Dermis blood vessel endothelial cell (primary cell): ENCODE measurements at regions not wholly inside any gene's neighbourhood (a gene's known extent, or its start where the extent isn't known, plus 50 kb on each side); places are given as distances from the start of the nearest gene placed in this dataset.
"Not testable (repeated sequence)": the region's sequence is repeated elsewhere in the genome, so short reads cannot be mapped to it uniquely, and the experiment has no call there.

Source experiments
- DNase-seq: peaks from one replicate; pipeline ENCODE4 v3.0.0; 2010

DNA sequence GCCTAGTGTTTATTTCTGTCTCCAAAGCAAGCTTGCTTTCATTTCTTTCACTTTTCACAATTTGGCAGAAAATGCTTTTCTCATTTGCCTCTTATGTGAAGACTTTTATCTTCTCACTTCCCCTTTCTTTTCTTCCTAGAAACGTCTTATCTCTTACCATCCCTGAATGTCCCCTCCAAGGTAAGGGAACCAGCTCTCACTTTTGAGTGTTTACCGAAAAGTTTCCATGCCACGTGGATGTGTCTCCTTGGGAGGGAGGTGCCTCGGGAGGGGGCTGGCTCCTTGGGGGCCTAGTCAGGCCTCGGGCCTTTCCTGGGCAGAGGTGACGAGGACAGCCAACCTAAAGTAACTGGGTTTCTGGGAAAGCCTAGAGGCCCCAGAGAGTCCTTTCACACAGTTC, 127.4 kb downstream of the CD24 start:
- DNase-seq = no peak

DNA sequence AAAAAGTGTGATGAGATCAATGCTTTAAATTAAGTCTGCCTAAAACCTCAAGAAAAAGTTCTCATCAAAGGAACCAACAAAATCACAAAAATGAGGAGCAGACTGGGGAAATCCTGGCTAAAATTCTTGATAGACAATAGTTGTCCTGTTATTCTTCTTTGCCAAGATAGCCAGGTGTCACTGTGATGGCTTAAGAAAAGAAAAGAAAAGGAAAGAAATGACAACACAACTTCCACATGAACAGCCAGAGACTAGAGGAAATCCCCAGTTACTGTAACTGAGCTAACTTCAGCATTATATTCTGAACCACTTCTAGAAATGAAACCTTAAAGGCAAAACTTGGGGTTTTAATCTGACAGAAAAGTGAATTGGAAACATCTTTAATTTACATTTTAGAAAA, 129.6 kb downstream of the CD24 start:
- DNase-seq = no peak

DNA sequence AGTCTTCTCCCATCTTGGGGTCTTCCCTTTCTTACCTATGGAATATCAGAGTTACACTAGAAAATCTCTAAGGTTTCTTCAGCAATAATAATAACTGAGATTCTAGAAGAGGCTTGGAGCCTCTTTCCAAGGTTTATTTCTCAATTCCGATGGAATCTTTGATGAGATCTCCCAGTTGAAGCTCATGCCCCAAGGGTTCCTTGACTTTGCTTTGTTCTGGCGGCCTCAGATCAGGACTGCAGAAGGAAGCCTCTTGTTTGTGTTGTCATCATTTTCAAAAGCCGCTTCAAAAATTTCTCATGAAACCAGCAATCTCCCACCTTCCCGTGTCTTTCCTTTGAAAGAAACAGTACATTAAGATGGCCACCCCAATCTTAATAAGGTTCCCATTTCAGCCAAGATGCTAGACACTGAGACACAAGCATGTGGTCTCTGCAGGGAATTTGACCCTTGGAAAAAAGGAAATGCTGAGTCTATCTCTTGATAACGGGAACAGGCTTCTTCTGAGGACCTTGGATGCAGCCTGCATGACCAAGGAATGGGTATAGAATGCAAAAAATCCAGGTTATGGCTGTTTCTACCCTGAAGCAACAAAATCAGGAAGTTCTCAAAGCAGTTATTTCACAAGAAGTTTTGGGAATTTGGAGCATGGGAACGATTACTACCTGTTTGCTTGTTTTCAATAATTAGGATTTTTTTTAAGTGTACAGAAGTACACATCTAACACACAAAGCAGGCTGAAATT, 141.6 kb downstream of the CD24 start:
- DNase-seq = no peak

DNA sequence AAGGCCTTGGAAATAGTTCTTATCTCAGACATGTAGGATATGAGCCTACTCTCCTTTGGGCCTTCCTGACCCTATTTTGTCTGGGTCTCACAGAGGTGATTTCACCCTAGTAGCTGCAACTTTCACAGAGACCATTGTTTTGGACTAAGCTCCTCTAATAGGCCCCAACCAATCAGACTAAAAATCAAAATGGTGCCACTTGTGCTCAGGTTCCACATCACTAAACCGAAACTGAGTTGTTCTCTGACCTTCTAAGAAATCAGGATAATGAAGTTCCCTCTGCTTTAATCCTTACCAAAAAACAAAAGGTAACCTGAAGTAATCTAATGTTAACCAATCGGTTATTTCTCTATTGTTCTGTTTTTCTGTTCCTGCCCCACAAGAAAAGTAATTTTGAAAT, 143.6 kb downstream of the CD24 start:
- no peak for DNase-seq

DNA sequence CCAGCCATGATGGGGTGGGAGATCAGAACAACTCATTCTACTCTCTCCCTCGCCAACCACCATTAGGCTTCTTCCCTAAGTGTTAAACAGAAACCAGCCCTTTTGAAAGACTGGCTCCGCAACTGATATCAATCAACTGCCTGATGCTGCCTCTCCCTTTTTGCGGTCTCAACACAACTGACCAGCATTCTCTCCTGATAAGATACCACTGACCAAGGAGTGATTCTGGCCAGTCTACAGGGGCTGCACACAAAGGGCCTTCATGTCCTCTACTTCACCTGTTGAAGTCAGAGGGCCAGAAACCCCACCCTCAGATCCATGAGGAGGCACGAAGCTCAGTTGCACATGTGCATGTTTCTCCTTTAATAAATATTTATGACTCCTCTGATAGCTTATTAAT, 145.1 kb downstream of the CD24 start:
- DNase-seq = no peak

DNA sequence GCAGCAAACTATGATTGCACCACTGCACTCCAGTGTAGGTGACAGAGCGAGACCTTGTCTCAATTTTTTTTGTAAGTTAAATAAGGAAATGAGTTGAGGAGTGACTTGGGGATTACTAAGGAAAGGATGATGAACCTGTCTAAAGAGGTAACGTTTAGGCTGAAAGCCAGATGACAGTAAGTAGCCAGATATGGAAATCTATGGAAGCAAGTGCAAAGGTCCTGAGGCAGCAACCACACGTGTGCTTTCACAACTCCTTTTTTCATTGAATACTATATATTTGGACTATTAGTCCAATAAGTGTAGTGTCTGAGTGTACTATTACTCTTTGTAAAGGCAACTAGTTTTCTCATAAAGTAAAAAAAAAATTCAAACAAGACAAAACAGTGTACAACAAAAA, 147.4 kb downstream of the CD24 start:
- no peak for DNase-seq

DNA sequence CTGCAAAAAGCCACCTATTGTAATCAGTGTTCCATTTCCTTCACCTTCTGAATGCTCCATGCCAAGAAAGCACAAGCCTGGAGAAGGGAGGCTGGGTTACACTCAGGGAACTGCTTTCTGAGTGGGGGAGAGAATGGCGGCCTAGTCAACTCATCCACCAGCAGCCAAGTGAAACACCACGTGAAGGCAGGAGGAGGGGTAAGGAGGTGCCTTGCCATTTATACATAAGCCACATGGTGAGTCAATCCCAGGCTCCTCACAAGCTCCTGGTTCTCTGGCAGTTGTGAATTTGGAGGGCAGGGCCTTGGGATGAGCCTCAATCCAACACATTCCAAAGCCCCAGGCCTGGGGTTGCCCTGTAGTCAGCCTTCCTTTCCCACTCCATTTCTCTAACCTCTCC, 149.4 kb downstream of the CD24 start:
- DNase-seq = no peak

DNA sequence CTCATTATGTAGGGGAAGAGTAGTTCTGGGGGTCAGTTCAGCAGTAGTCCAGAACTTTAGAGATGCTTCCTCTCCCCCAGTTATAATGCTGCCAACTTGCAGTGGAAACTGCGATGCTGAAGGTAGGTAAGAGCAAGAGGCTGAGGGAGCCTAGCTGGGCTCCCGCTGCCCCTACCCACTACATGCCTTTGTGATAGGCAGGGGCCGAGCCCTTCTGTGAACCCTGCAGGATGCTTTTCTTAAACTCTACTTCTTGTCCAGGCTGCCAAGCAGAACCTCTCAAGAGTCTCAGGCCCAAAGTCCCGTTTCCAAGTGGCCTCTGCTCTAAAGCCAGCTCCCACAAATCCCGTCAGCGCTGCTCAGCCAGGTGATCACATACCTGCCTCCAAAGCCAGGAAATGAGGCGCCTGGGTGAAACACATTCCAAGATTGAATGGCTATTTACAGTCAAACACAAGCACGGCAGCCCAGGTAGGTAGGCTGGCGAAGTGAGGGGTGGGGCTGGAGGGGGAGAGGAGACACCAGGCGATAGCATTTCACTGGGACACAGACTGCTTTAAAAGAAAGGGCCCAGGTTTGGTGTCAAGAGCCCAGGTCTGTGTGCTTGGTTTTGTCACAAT, 150.7 kb downstream of the CD24 start:
- no peak for DNase-seq

DNA sequence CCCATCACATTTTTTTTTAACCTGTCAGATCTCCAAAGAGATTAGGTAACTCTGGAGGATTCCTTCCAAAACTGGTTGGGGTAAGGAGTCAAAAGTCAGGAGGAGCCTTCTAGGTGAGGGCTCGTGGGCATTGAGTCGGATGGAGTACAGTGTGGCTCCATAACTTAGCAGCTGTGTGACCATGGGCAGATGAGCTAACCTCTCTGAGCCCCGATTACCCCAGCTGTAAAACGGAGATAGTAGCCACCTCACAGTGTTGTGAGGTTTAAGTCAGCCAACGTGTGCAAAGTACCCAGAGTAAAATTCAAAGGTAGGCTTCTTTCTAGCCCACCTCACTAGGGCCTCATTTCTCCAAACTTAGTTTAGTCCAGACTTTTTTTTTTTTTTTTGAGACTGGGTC, 151.5 kb downstream of the CD24 start:
- no peak for DNase-seq

DNA sequence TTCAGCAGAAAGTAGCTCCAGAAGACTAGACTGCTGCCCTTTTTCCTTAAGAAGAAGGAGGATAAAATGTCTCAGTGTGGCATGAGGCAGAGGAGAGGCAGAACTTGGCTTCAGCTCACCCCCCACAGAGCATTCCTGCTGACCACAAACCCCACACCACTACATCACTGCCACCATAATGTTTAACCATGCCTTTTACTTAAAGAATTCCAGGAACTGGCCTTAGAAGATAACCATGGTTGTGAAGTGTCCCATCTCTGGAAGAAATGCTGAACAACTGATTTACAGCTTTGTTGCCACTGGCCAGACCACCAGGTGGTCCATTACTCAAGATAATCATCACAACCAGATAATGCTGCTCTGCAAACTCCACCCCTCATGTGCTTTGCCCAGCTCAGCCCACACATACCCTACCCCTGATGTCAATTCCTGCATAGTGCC, 154.1 kb downstream of the CD24 start:
- no peak for DNase-seq

DNA sequence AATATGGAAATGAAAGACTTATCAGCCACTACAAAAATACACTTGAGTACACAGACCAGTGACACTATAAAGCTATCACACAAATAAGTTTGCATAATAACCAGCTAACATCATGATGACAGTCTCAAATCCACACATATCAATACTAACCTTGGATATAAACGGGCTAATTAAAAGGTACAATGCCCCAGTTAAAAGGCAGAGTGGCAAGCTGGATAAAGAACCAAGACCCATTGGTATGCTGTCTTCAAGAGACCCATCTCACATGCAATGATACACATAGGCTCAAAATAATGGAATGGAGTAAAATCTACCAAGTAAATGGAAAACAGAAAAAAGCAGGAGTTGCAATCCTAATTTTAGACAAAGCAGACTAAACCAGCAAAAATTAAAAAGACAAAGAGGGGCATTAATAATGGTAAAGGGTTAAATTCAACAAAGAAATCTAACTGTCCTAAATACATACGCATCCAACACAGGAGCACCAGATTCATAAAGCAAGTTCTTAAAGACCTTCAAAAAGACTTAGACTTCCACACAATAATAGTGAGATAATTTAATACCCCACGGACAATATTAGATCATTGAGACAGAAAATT, 163.3 kb downstream of the CD24 start:
- no peak for DNase-seq

DNA sequence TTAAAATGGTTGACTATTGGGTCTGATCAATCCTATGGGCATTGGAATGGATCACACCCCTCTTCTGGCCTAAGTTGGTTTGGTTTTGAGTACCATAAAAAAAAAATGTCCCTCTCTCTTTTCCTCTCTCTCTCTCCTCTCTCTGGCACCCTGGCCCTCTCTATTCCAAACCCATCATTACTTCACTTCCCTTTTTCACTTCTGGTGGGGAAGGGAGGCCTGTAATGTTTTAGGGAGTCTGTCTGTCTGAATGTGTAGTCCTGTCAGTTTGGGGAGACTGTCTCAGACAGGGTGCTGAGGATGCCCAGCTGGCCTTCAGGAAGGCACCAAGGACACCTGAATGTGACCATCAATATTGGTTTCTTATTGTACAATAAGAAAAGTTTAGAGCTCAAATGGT, 165.8 kb downstream of the CD24 start:
- no peak for DNase-seq

DNA sequence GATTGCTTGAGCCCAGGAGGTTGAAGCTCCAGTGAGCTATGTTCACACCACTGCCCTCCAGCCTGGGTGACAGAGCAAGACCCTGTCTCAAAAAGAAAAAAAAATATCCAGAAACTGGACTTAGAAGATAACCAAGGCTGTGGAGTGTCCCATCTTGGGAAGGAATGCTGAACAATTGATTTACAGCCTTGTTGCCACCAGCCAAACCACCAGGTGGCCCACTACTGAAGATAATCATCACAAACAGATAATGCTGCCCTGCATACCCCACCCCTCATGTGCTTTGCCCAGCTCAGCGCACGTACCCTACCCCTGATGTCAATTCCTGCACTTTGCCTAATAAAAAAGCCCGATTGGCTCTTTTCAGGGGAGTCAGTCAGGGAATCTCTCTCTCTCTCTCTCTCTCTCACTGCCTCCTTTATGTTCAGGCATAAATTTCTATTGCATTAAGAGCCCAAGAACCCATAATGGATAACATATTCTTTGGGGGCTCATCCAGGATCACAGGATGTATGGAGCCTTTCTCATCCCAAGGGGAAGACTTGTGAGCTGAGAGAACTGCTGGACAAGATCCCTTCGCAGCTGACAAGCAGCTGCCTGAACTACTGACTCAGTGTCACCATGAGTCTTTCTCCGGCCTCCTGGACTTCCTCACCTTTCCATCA, 166.4 kb downstream of the CD24 start:
- DNase-seq = no peak

DNA sequence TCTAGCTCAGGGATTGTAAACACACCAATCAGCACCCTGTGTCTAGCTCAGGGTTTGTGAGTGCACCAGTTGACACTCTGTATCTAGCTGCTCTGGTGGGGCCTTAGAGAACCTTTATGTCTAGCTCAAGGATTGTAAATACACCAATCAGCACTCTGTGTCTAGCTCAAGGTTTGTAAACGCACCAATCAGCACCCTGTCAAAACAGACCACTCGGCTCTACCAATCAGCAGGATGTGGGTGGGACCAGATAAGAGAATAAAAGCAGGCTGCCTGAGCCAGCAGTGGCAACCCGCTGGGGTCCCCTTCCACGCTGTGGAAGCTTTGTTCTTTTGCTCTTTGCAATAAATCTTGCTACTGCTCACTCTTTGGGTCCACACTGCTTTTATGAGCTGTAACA, 168.3 kb downstream of the CD24 start:
- DNase-seq = not testable (repeated sequence)

DNA sequence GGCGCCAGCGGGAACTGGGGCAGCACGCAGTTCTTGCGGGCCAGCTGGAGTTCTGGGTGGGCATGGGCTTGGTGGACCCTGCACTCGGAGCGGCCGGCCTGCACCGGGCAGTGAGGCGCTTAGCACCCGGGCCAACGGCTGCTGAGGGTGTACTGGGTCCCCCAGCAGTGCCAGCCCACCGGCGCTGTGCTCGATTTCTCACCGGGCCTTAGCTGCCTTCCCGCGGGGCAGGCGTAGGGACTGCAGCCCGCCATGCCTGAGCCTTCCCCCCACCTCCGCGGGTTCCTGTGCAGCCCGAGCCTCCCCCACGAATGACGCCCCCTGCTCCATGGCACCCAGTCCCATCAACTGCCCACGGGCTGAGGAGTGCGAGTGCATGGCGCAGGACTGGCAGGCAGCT, 168.8 kb downstream of the CD24 start:
- DNase-seq = no peak

DNA sequence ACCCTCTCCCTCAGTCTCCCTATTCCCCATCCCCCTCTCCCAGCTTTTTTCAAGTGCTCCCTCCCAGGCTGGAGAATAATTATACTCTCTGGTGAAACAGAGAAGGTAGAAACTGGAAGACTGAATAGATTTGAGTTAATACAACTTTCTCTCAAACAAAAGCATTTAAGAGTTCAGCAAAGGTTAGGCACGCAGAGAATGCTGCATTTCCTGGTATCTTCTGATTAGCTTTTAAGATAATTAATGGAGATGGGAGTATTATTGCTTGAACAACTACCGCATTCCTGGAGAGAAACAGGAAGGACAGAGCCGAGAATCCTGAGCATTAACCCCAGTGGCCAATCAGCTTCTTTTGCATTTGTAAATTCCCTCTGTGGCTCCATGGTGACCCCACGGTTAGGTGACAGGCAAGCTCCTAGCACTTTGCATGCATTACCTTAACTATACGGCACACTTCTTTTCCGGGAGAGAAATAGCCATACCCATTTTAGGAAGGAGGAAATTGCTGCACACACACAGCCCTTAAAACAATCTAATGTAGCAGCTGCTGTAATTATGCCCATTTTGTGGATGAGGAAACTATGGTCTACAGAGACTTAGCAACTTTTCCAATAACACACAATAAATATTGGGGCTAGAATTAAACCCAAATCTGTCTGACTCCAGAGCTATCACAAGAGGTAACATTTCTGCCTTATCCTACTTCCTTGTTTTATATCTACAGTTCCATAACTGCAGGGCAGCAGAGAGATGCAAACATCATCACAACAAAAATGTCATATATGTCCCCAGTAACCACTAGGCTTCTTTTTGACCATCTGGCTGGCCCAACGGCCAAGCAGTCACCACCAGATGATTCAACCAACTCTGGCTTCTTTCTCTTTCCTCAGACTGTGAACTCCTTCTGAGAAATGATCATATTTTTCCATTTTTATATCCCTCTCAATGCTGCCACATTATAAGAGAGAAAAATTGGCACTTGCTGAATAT, 169.9 kb downstream of the CD24 start:
- no peak for DNase-seq

DNA sequence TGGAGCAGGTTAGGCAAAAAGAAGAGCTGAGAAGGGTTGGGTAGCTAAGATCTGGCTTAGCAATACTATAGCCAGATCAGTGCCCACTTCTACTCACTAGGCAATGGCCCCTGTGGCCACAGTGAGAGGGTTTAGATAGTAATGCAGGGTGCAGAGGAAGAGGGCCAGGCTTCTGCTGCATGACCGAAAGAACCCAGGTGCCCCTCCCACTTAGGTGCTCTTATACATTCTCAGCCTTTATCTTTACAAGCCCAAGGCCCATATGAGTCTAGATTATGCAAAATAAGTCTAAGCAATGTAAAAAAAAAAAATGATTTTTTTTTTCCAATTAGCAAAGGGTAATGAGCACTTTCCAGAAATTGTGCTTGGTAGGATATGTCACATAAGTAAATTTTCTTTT, 171.3 kb downstream of the CD24 start:
- no peak for DNase-seq

DNA sequence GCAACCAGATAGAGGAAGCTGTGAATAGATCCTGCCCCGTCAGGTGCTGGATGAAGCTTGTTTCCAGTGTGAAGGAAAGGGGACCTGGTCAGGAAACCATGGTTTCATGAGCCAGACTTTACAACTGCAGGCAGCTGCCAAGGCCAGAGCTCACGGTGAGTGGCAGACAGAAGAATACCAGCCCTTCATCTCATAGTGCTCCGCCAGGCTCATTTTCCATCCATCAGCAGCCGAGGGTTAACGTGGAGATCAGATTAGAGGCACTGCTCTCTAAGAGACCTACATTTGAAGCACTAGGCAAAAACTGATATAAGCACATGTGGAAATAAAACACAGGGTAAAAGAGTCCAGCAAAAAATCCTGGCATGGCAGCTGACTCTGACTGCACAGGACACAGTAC, 172.4 kb downstream of the CD24 start:
- DNase-seq = no peak

DNA sequence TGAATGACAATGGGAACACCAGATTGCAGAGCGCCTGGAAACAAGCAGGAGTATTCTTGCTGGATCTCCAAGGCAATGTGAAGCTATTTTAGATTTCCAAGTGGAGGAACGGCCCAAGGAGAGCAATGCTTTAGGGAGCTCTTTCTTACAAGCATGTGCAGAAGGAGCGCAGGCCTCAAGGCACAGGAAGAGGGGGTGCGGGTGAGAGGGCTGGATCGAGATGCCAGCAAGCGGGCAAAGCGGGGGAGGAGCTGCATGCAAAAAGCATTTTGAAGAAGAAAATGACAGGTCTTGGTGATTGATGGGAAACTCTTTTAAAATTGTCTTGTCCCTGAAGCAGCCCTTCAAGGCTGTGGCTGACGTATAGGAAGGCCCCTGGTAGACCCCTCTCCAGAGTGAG, 171.9 kb downstream of the QRSL1 start:
- DNase-seq = no peak

DNA sequence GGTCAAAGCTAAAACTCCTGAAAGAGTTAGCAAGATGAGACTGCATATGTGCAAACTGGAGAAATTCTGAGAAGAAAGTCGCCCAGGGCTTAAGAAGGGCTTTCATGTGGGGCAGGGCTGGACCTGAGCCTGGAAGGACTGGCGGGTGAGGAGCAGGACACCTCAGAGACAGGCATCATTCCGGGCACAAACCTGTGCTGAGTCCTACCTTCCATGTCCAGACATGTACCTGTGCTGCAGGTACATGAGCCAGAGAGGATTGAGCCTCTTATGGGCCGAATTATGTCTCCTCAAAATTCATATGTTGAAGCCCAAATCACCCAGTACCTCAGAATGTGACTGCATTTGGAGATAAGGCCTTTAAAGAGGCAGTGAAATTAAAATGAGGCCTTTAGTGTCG, 171.0 kb downstream of the QRSL1 start:
- DNase-seq = no peak

DNA sequence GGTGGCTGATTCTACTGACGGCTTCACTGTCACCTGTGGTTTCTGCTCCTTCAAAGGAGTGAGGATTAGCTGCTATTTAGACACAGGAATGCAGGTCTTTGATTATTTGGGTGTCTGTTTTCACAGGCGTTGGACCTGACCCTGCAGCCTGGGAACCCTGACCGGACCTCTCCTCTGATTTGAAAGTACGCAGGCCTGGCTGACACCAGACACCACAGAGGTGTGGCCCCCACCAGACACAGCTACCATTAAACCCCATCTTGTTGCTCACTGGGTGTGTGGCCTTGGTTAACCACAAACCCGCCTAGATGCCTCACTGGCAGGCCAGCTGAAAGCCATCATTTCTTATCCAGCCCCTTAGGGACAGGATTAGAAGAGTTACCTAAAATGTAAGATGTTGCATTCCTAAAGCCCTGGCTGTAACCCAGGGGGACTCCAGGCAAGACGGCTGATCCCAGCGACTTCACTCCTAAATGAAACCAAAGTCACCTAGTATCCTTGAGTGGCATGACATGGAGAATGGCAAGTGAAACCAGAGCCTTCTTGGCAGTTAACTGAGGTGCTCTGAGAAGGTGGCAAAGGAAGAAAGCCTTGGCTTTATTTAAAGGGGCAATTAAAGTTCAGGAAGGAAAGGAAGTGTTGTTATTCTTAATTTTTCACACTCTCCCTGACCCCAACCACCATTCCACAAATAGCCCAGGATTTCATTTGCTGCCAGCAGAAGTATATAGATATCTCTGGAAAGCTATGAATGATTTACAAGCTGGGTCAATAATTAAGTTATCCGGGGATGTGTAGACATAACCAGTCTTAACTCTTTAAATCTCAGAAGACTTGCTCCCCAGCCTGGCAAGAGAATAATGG, 169.9 kb downstream of the QRSL1 start:
- no peak for DNase-seq

DNA sequence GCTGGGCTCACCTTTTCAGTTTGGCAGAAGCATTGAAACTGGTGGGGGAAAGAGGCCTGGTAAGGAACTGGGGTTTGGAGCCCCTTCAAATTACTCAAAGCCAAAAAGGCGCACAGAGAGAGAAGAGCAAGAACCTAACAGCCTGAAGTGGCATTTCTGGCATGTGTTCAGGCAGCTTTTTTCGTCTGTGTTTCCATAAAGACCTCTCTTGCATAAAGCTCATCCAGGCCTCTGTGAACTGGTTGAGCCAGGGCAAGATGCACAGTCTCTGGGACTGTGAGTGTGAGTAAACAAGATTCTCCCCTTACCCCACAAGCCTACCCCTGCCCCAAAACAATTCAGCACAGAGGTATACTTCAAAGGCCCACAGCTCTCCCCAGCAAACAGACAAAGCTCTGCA, 167.8 kb downstream of the QRSL1 start:
- DNase-seq = no peak
